Bronchial epithelial cell (primary cell): ENCODE measurements at regions not wholly inside any gene's neighbourhood (a gene's known extent, or its start where the extent isn't known, plus 50 kb on each side); places are given as distances from the start of the nearest gene placed in this dataset.
A peak's percentile ranks its signal among the peaks of the same experiment; 100 is the strongest.

Experiments used
- DNase-seq: peaks from one replicate; pipeline ENCODE4 v3.0.0-alpha.2; 2010; ENCODE audit warnings: low read depth
- FAIRE-seq: peaks from 2 replicates; lab custom pipeline; 2011; peaks lifted over from hg19 to GRCh38; lab: Jason Lieb, UNC
- H3K27me3 ChIP-seq: 2 replicates; pipeline ENCODE4 v1.5.1; 2011; ENCODE audit warnings: low read length; ENCODE audit not compliant: control insufficient read depth, insufficient read depth
- H3K36me3 ChIP-seq: 2 replicates; pipeline ENCODE4 v1.5.1; 2011; ENCODE audit warnings: low read length; ENCODE audit not compliant: control insufficient read depth, insufficient read depth
- H3K4me3 ChIP-seq: 2 replicates; pipeline ENCODE4 v1.5.1; 2011; ENCODE audit warnings: mild to moderate bottlenecking, low read depth, low read length, control low read depth
- CTCF ChIP-seq: IDR thresholded peaks from 2 replicates; pipeline ENCODE4 v1.5.1; 2011; ENCODE audit warnings: mild to moderate bottlenecking, moderate library complexity, low read length, control low read depth, inconsistent platforms; ENCODE audit not compliant: insufficient read depth, severe bottlenecking

GRCh38 chr1:29829448-29830344 lies 593.4 kb downstream of the PTPRU start:
- H3K36me3 ChIP-seq, result no peaks in the 10 kb centered on the region
- DNase-seq, result no peak
- TF ChIP-seq CTCF, result no peak
- FAIRE-seq, result peak; percentile 62
- no peak overlapping the region for H3K4me3 ChIP-seq
- H3K27me3 ChIP-seq, result no peaks in the 10 kb centered on the region

GRCh38 chr1:29828526-29829447 lies 592.5 kb downstream of the PTPRU start:
- DNase-seq (no peak), FAIRE-seq (no peak)
- Histone ChIP-seq H3K27me3 (no peaks in the 10 kb centered on the region), H3K4me3 (no peak overlapping the region), H3K36me3 (no peaks in the 10 kb centered on the region)
- no peak for TF ChIP-seq CTCF

GRCh38 chr1:29827801-29828525 lies 591.6 kb downstream of the PTPRU start:
- Histone ChIP-seq H3K4me3 (no peak overlapping the region), H3K27me3 (no peaks in the 10 kb centered on the region), H3K36me3 (no peaks in the 10 kb centered on the region)
- TF ChIP-seq CTCF, result no peak
- FAIRE-seq, result no peak
- no peak for DNase-seq

- Histone ChIP-seq H3K36me3 (no peaks in the 10 kb centered on the region), H3K4me3 (no peak overlapping the region), H3K27me3 (no peaks in the 10 kb centered on the region)
- FAIRE-seq (no peak), DNase-seq (no peak)
- no peak for TF ChIP-seq CTCF
Observed at GRCh38 chr1:29827237-29827750, 591.0 kb downstream of the PTPRU start.

GRCh38 chr1:29826646-29827045 lies 590.3 kb downstream of the PTPRU start:
- Histone ChIP-seq H3K36me3 (no peaks in the 10 kb centered on the region), H3K27me3 (no peaks in the 10 kb centered on the region), H3K4me3 (no peak overlapping the region)
- no peak for FAIRE-seq
- no peak for TF ChIP-seq CTCF
- DNase-seq, result no peak
